GM12878 (cell line): ENCODE measurements at regions not wholly inside any gene's neighbourhood (a gene's known extent, or its start where the extent isn't known, plus 50 kb on each side); places are given as distances from the start of the nearest gene placed in this dataset.
"Not testable (repeated sequence)": the region's sequence is repeated elsewhere in the genome, so short reads cannot be mapped to it uniquely, and the experiment has no call there.

ENCODE experiments used
- ATAC-seq: fragments of 200-7000 bp; cut with Tn5 transposase; 3 replicates; pipeline ENCODE4 v1.9.1; 2020; ENCODE audit warnings: mild to moderate bottlenecking, moderate library complexity
- BruUV-seq: library from RNA; stranded (reverse); fragments of 400-500 nt; replicated peaks from 2 replicates; lab custom pipeline; 2021; lab: Mats Ljungman, UMichigan
- CTCF ChIA-PET: fragments of 300-600 bp; sonication (Branson Sonifier 250); formaldehyde crosslinking; extraction: SDS; loops from one replicate; lab custom pipeline; 2021; ENCODE audit warnings: inconsistent platforms; lab: Yijun Ruan, JAX
- POLR2A ChIA-PET: fragments of 350-600 bp; formaldehyde crosslinking; extraction: SDS; loops from one replicate; lab custom pipeline; 2021; ENCODE audit warnings: inconsistent platforms; lab: Charles Lee
- RAD21 ChIA-PET: fragments of 300-600 bp; sonication (Branson Sonifier 250); formaldehyde crosslinking; loops from one replicate; lab custom pipeline; 2023; ENCODE audit warnings: antibody characterized with exemption; ENCODE audit not compliant: unreplicated experiment; lab: Charles Lee
- SMC1A ChIA-PET: fragments of 300-600 bp; sonication (Branson Sonifier 250); formaldehyde crosslinking; loops from one replicate; lab custom pipeline; 2023; ENCODE audit not compliant: unreplicated experiment, uncharacterized antibody; lab: Charles Lee
- DNase-seq: peaks from one replicate; pipeline ENCODE4 v3.0.0-alpha.2; 2011; ENCODE audit warnings: low read depth, low spot score
- FAIRE-seq: peaks from 3 replicates; lab custom pipeline; 2011; peaks lifted over from hg19 to GRCh38; lab: Jason Lieb, UNC
- H2AFZ ChIP-seq: 2 replicates; pipeline ENCODE4 v1.6.0; 2011; ENCODE audit warnings: low read depth, low read length, control low read depth; ENCODE audit not compliant: control insufficient read depth
- H3K27ac ChIP-seq: 2 replicates; pipeline ENCODE4 v1.5.1; 2011; ENCODE audit warnings: control low read depth; ENCODE audit not compliant: control insufficient read depth, insufficient read depth
- H3K27me3 ChIP-seq, 2 experiments: replicated peaks in 1 of 2; 2 replicates each; pipeline versions ENCODE4 v1.6.0 to v1.6.1; 2011; ENCODE audit warnings: low read length in 1 of 2; ENCODE audit not compliant: control insufficient read depth in 2 of 2, insufficient read depth in 2 of 2
- H3K36me3 ChIP-seq, 2 experiments: 2 replicates each; pipeline ENCODE4 v1.5.1; 2011; ENCODE audit warnings: low read length in 1 of 2; ENCODE audit not compliant: control insufficient read depth in 2 of 2, insufficient read depth in 2 of 2
- H3K4me1 ChIP-seq: 2 replicates; pipeline ENCODE4 v1.6.1; 2011; ENCODE audit warnings: mild to moderate bottlenecking, low read length, moderate library complexity, mixed read lengths; ENCODE audit not compliant: control insufficient read depth, insufficient read depth
- H3K4me2 ChIP-seq: 2 replicates; pipeline ENCODE4 v1.6.0; 2011; ENCODE audit warnings: control low read depth; ENCODE audit not compliant: control insufficient read depth, insufficient read depth
- H3K4me3 ChIP-seq: fragments of 200-600 bp; sonication (generic); 2 replicates; pipeline ENCODE4 v1.5.1; 2016
- H3K79me2 ChIP-seq: 2 replicates; pipeline ENCODE4 v1.6.0; 2011; ENCODE audit warnings: low read length; ENCODE audit not compliant: control insufficient read depth, insufficient read depth
- H3K9ac ChIP-seq: 2 replicates; pipeline ENCODE4 v1.8.0; 2011; ENCODE audit warnings: low read length, control low read depth, mixed read lengths; ENCODE audit not compliant: control insufficient read depth, insufficient read depth
- H3K9me3 ChIP-seq: replicated peaks from 3 replicates; pipeline ENCODE4 v1.5.1; 2011; ENCODE audit warnings: mild to moderate bottlenecking, low read length; ENCODE audit not compliant: control insufficient read depth, insufficient read depth
- H4K20me1 ChIP-seq: 2 replicates; pipeline ENCODE4 v1.6.0; 2011; ENCODE audit not compliant: control insufficient read depth, insufficient read depth
- HDAC2 ChIP-seq: fragments of 200-600 bp; sonication (generic); IDR thresholded peaks from 2 replicates; pipeline ENCODE4 v1.6.1; 2017
- IKZF1 ChIP-seq: fragments of 450-650 bp; conservative IDR thresholded peaks from 2 replicates; pipeline ENCODE4 v1.6.1; 2017; ENCODE audit warnings: antibody characterized with exemption, mild to moderate bottlenecking
- LARP7 ChIP-seq: fragments of 450-650 bp; IDR thresholded peaks from 2 replicates; pipeline ENCODE4 v1.6.1; 2017; ENCODE audit warnings: mild to moderate bottlenecking
- MLLT1 ChIP-seq: fragments of 450-650 bp; IDR thresholded peaks from 2 replicates; pipeline ENCODE4 v1.6.1; 2016; ENCODE audit warnings: mild to moderate bottlenecking
- RB1 ChIP-seq: fragments of 450-650 bp; formaldehyde crosslinking; IDR thresholded peaks from 2 replicates; pipeline ENCODE4 v1.6.1; 2017; ENCODE audit warnings: mild to moderate bottlenecking, borderline replicate concordance
- SP1 ChIP-seq: IDR thresholded peaks from one replicate; pipeline ENCODE4 v1.6.1; 2011; ENCODE audit warnings: low read depth, low read length
- ZNF622 ChIP-seq: fragments of 450-650 bp; IDR thresholded peaks from 2 replicates; pipeline ENCODE4 v1.6.1; 2017; ENCODE audit warnings: mild to moderate bottlenecking, inconsistent platforms
- ZZZ3 ChIP-seq: IDR thresholded peaks from 2 replicates; pipeline ENCODE4 v1.6.1; 2011; ENCODE audit warnings: low read depth; ENCODE audit not compliant: control insufficient read depth, insufficient read length
- WGBS: methylation state at CpG from one replicate; pipeline ENCODE4 v1.1.6; 2016; ENCODE audit warnings: low lambda C conversion rate; ENCODE audit not compliant: insufficient replicate concordance, insufficient coverage; ENCODE audit errors: missing lambda C conversion rate; 5-methylcytosine and 5-hydroxymethylcytosine counted together
- in situ Hi-C: fragments of 300-500 bp; cut with MboI; formaldehyde crosslinking; loops from 9 replicates; pipeline ENCODE4 v1.14.3; 2018; ENCODE audit warnings: mixed read lengths
- intact Hi-C: fragments of 100-400 bp; cut with micrococcal nuclease; formaldehyde crosslinking; loops from one replicate; pipeline ENCODE4 v1.14.2; 2022; ENCODE audit not compliant: unreplicated experiment

DNA sequence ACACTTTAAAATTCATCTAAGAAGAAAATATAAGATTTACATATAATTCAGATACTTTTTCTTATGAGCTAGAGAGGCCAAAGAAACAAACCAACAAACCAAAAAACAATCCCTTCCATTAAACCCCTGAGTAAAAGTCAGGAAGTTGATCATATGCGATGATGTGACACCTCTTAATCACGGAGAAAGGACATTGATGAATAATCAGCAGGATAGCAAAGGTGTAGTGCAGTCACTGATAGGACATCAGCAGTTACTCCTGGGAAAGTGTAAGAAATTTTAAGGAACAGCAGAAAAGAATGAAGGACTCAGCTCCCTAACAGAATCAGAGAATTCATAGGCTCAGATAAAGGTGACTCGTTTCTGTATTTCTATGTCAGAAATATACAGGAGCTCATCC lies 202.4 kb upstream of the EDNRB start:
- SMC1A ChIA-PET = interaction anchor here (0.6 to 1.7 kb wide), 41 partner anchors 9 to 592 kb away, joined by 3 to 32 read pairs (median 4); no protein-coding TSS in a partner anchor
- CTCF ChIA-PET = interaction anchor here (0.6 to 3.5 kb wide), 50 partner anchors 8 to 858 kb away, joined by 3 to 109 read pairs (median 4); no protein-coding TSS in a partner anchor
- H3K9me3 ChIP-seq = no peaks in the 10 kb centered on the region; the same call in 1 of the 3 replicates
- H4K20me1 ChIP-seq = no peaks in the 10 kb centered on the region
- no peak for DNase-seq
- TF ChIP-seq MLLT1 (no peak), LARP7 (no peak), SP1 (no peak), RB1 (no peak), IKZF1 (no peak), ZNF622 (no peak), ZZZ3 (no peak), HDAC2 (no peak)
- 25% methylated on average over 3 of the region's 3 CpGs for WGBS
- no peak for FAIRE-seq
- no peak for ATAC-seq
- no peaks in the 10 kb centered on the region for H3K36me3 ChIP-seq
- H3K4me3 ChIP-seq = no peak overlapping the region
- in situ Hi-C loops (loop anchor here (5.0 kb wide), 1 partner anchor 344 kb away; no protein-coding TSS in a partner anchor), intact Hi-C loops (loop anchor here (1.0 kb wide), 2 partner anchors 311 to 342 kb away; no protein-coding TSS in a partner anchor)
- no TSS peak for BruUV-seq
- no peak overlapping the region for H3K4me2 ChIP-seq
- POLR2A ChIA-PET = interaction anchor here (0.7 to 0.9 kb wide), 2 partner anchors 14 to 310 kb away, joined by 3 read pairs; no protein-coding TSS in a partner anchor
- H3K27me3 ChIP-seq = no peaks in the 10 kb centered on the region
- H3K4me1 ChIP-seq = no peaks in the 10 kb centered on the region
- RAD21 ChIA-PET = interaction anchor here (0.7 to 2.0 kb wide), 27 partner anchors 8 to 628 kb away, joined by 3 to 26 read pairs (median 4); no protein-coding TSS in a partner anchor
- H3K27ac ChIP-seq = no peak overlapping the region
- H2AFZ ChIP-seq = no peak overlapping the region
- no peaks in the 10 kb centered on the region for H3K79me2 ChIP-seq
- no peak overlapping the region for H3K9ac ChIP-seq

GRCh38 chr13:78120144-78120543 lies 201.5 kb upstream of the EDNRB start:
- BruUV-seq, ATAC-seq, H3K4me1 ChIP-seq, intact Hi-C loops, H3K9me3 ChIP-seq, H3K36me3 ChIP-seq, H3K4me3 ChIP-seq, H3K27me3 ChIP-seq, H4K20me1 ChIP-seq, H3K9ac ChIP-seq, H2AFZ ChIP-seq, DNase-seq, FAIRE-seq, H3K4me2 ChIP-seq, H3K79me2 ChIP-seq, H3K27ac ChIP-seq: not testable (repeated sequence)
- ChIA-PET SMC1A (interaction anchor here (1.4 to 1.7 kb wide), 7 partner anchors 33 to 527 kb away, joined by 4 to 32 read pairs (median 10); no protein-coding TSS in a partner anchor), RAD21 (interaction anchor here (1.2 to 1.7 kb wide), 3 partner anchors 346 to 627 kb away, joined by 4 to 7 read pairs (median 6); no protein-coding TSS in a partner anchor), CTCF (interaction anchor here (1.2 to 3.5 kb wide), 15 partner anchors 7 to 527 kb away, joined by 3 to 109 read pairs (median 8); no protein-coding TSS in a partner anchor), POLR2A (interaction anchor here (0.9 kb wide), 1 partner anchor 310 kb away, joined by 3 read pairs; no protein-coding TSS in a partner anchor)
- in situ Hi-C loops = loop anchor here (5.0 kb wide), 1 partner anchor 343 kb away; no protein-coding TSS in a partner anchor
- WGBS = 0% methylated on average over 1 of the region's 1 CpG
